ENCODE measurements at regions not wholly inside any gene's neighbourhood (a gene's known extent, or its start where the extent isn't known, plus 50 kb on each side); places are given as distances from the start of the nearest gene placed in this dataset.

GRCh38 chr13:83453300-83453699, 429.0 kb downstream of the SLITRK1 start:
- H3K27ac ChIP-seq (ENCODE audit: low read depth in 1 of 2, low read length in 2 of 2), result no peak overlapping the region
- no peaks in the 10 kb centered on the region for H3K36me3 ChIP-seq (ENCODE audit: control insufficient read depth in 4 of 4, insufficient read depth in 3 of 4, low read depth in 1 of 4, low read length in 3 of 4)
- DNase-seq (ENCODE audit: low spot score), result no peak
- WGBS, result 86% methylated on average over 13 of the region's 13 CpGs
- no peaks in the 10 kb centered on the region for H3K4me1 ChIP-seq (ENCODE audit: control insufficient read depth in 4 of 4, insufficient read depth in 4 of 4, low read length in 3 of 4)
- H3K9me3 ChIP-seq (ENCODE audit: control insufficient read depth in 4 of 4, low read length in 3 of 4), result peaks cover 0 to 3% (median 0%) of the 10 kb centered on the region in 4 donors
- no peak overlapping the region for H3K9ac ChIP-seq (ENCODE audit: low read depth in 1 of 2, low read length in 2 of 2)
- H3K27me3 ChIP-seq (ENCODE audit: control insufficient read depth in 4 of 4, insufficient read depth in 4 of 4, low read length in 3 of 4), result no peaks in the 10 kb centered on the region
- H3K4me3 ChIP-seq (ENCODE audit: low read depth in 1 of 3, low read length in 3 of 3), result no peak overlapping the region
- TF ChIP-seq, protein P1, sequence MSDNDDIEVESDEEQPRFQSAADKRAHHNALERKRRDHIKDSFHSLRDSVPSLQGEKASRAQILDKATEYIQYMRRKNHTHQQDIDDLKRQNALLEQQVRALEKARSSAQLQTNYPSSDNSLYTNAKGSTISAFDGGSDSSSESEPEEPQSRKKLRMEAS (IDR thresholded peaks at IDR 0.05), result no peak
- no peak for TF ChIP-seq GABPA (IDR thresholded peaks at IDR 0.05 in 1 of 2, conservative IDR thresholded peaks at IDR 0.05 in 1 of 2)
- no peak for TF ChIP-seq ZBTB33 (IDR thresholded peaks at IDR 0.05)
- no peak for TF ChIP-seq SP1 (IDR thresholded peaks at IDR 0.05)
- TF ChIP-seq HNF4A (conservative IDR thresholded peaks at IDR 0.05), result no peak
- no peak for TF ChIP-seq CTCF (IDR thresholded peaks at IDR 0.05; ENCODE audit: low read depth, low read length, missing input control)
- TF ChIP-seq YY1 (IDR thresholded peaks at IDR 0.05), result no peak
- no peak for TF ChIP-seq ATF3 (IDR thresholded peaks at IDR 0.05)
- TF ChIP-seq FOXA1 (IDR thresholded peaks at IDR 0.05), result no peak
- no peak for TF ChIP-seq FOXA2 (IDR thresholded peaks at IDR 0.05)
- no peak for TF ChIP-seq RAD21 (IDR thresholded peaks at IDR 0.05)
- TF ChIP-seq TAF1 (conservative IDR thresholded peaks at IDR 0.05), result no peak
- TF ChIP-seq EGR1 (IDR thresholded peaks at IDR 0.05; ENCODE audit: low read depth in 2 of 2), result no peak

- WGBS, result 87% methylated on average over 26 of the region's 26 CpGs
These were observed 429.9 kb downstream of the SLITRK1 start for GRCh38 chr13:83452292-83452950.

More at GRCh38 chr13:83452292-83452950, 429.9 kb downstream of the SLITRK1 start:
- TF ChIP-seq, protein P2, sequence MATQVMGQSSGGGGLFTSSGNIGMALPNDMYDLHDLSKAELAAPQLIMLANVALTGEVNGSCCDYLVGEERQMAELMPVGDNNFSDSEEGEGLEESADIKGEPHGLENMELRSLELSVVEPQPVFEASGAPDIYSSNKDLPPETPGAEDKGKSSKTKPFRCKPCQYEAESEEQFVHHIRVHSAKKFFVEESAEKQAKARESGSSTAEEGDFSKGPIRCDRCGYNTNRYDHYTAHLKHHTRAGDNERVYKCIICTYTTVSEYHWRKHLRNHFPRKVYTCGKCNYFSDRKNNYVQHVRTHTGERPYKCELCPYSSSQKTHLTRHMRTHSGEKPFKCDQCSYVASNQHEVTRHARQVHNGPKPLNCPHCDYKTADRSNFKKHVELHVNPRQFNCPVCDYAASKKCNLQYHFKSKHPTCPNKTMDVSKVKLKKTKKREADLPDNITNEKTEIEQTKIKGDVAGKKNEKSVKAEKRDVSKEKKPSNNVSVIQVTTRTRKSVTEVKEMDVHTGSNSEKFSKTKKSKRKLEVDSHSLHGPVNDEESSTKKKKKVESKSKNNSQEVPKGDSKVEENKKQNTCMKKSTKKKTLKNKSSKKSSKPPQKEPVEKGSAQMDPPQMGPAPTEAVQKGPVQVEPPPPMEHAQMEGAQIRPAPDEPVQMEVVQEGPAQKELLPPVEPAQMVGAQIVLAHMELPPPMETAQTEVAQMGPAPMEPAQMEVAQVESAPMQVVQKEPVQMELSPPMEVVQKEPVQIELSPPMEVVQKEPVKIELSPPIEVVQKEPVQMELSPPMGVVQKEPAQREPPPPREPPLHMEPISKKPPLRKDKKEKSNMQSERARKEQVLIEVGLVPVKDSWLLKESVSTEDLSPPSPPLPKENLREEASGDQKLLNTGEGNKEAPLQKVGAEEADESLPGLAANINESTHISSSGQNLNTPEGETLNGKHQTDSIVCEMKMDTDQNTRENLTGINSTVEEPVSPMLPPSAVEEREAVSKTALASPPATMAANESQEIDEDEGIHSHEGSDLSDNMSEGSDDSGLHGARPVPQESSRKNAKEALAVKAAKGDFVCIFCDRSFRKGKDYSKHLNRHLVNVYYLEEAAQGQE (IDR thresholded peaks at IDR 0.05), result no peak
- TF ChIP-seq SP1 (IDR thresholded peaks at IDR 0.05), result no peak
- no peak for TF ChIP-seq HNF4G (IDR thresholded peaks at IDR 0.05)
- no peak for TF ChIP-seq GABPA (IDR thresholded peaks at IDR 0.05 in 1 of 2, conservative IDR thresholded peaks at IDR 0.05 in 1 of 2)
- TF ChIP-seq EGR1 (IDR thresholded peaks at IDR 0.05; ENCODE audit: low read depth in 2 of 2), result no peak
- TF ChIP-seq RXRA (IDR thresholded peaks at IDR 0.05), result no peak
- TF ChIP-seq FOXA2 (IDR thresholded peaks at IDR 0.05), result no peak
- no peak for TF ChIP-seq ATF3 (IDR thresholded peaks at IDR 0.05)
- TF ChIP-seq ZBTB33 (IDR thresholded peaks at IDR 0.05), result no peak
- no peak for TF ChIP-seq YY1 (IDR thresholded peaks at IDR 0.05)
- TF ChIP-seq FOXA1 (IDR thresholded peaks at IDR 0.05), result no peak
- TF ChIP-seq NR2F2 (IDR thresholded peaks at IDR 0.05), result no peak
- no peak for TF ChIP-seq RAD21 (IDR thresholded peaks at IDR 0.05)
- no peak for TF ChIP-seq TAF1 (conservative IDR thresholded peaks at IDR 0.05)
- no peak for TF ChIP-seq JUND (IDR thresholded peaks at IDR 0.05)
- no peak for TF ChIP-seq HNF4A (conservative IDR thresholded peaks at IDR 0.05)
- no peak overlapping the region for H3K27ac ChIP-seq (ENCODE audit: low read depth in 1 of 2, low read length in 2 of 2)
- no peak for DNase-seq (ENCODE audit: low spot score)
- H3K4me1 ChIP-seq (ENCODE audit: control insufficient read depth in 4 of 4, insufficient read depth in 4 of 4, low read length in 3 of 4), result no peaks in the 10 kb centered on the region
- no peaks in the 10 kb centered on the region for H3K27me3 ChIP-seq (ENCODE audit: control insufficient read depth in 4 of 4, insufficient read depth in 4 of 4, low read length in 3 of 4)
- H3K9me3 ChIP-seq (ENCODE audit: control insufficient read depth in 4 of 4, low read length in 3 of 4), result peaks cover 0 to 3% (median 0%) of the 10 kb centered on the region in 4 donors
- no peak overlapping the region for H3K9ac ChIP-seq (ENCODE audit: low read depth in 1 of 2, low read length in 2 of 2)
- H3K4me3 ChIP-seq (ENCODE audit: low read depth in 1 of 3, low read length in 3 of 3), result no peak overlapping the region
- no peaks in the 10 kb centered on the region for H3K36me3 ChIP-seq (ENCODE audit: control insufficient read depth in 4 of 4, insufficient read depth in 3 of 4, low read depth in 1 of 4, low read length in 3 of 4)
